Left lung (tissue), 4 donors: ENCODE measurements at regions not wholly inside any gene's neighbourhood (a gene's known extent, or its start where the extent isn't known, plus 50 kb on each side); places are given as distances from the start of the nearest gene placed in this dataset.

Source experiments
- ATAC-seq: fragments of 200-7000 bp; cut with Tn5 transposase; one replicate; pipeline ENCODE4 v1.9.1; 2020; ENCODE audit warnings: moderate library complexity
- DNase-seq, 4 donors: peaks; one replicate each; pipeline ENCODE4 v3.0.0-alpha.2; 2013 to 2020
- H3K27ac ChIP-seq, 2 donors: fragments of 200-600 bp; sonication (generic) in 1 of 2; one replicate each; pipeline versions ENCODE4 v1.5.0 to v1.8.0; 2020 to 2021
- H3K27me3 ChIP-seq, 2 donors: fragments of 200-600 bp; sonication (generic) in 1 of 2; one replicate each; pipeline versions ENCODE4 v1.5.0 to v1.8.0; 2020 to 2021
- H3K36me3 ChIP-seq, 2 donors: fragments of 200-600 bp; sonication (generic) in 1 of 2; one replicate each; pipeline versions ENCODE4 v1.5.0 to v1.8.0; 2020 to 2021
- H3K4me1 ChIP-seq, 2 donors: fragments of 200-600 bp; one replicate each; pipeline ENCODE4 v1.8.0; 2021
- H3K4me3 ChIP-seq, 2 donors: fragments of 200-600 bp; sonication (generic) in 1 of 2; one replicate each; pipeline versions ENCODE4 v1.5.0 to v1.8.0; 2020 to 2021; ENCODE audit warnings: mild to moderate bottlenecking in 1 of 2
- H3K9me3 ChIP-seq, 2 donors: fragments of 200-600 bp; sonication (generic) in 1 of 2; one replicate each; pipeline versions ENCODE4 v1.5.0 to v1.8.0; 2020 to 2021
- CTCF ChIP-seq, 2 donors: fragments of 200-600 bp; sonication (generic) in 1 of 2; IDR thresholded peaks; one replicate each; pipeline versions ENCODE4 v1.5.0 to v1.8.0; 2021; ENCODE audit warnings: antibody characterized with exemption in 2 of 2
- intact Hi-C, 2 donors: fragments of 100-400 bp; cut with DNase I; formaldehyde crosslinking; loops; one replicate each; pipeline versions ENCODE4 v1.11.2 to v1.14.2; 2022
- donor health status: DM: no; HTN: yes; CAD: no.
- donor health status: DM: no; HTN: no; CAD: no.

DNA sequence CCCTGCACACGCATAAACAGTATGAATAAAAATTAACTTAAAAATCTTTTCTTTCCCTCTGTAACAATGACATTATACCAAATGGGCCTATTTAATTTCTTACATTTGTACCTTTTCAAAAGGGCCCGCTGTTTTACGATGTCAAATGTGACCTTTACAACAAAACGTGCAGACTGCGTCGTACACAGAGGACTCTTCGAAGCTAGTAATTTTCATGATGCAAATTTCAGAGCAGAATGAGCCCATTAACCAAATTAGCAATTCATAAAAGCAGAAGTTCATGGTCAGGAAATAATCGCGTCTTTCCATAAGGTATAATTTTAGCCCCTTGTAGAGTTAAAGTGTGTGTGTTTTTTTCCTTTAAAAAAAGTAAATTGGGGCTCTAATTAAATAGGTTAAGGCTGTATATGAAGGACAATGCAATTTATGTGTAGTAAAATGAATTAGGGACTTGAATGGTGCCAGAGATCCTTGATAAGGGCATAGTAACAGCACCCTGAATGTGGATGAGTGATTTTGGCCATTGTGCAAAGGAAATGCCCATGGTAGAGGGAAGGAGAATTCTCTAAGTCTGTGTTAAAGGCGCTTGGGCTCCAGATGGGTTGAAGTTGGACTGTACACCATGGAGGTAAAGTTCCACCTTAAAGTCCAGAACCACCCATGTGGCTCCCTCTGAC lies 546.4 kb upstream of the EEF2KMT start:
- intact Hi-C loops, result no loop called here

DNA sequence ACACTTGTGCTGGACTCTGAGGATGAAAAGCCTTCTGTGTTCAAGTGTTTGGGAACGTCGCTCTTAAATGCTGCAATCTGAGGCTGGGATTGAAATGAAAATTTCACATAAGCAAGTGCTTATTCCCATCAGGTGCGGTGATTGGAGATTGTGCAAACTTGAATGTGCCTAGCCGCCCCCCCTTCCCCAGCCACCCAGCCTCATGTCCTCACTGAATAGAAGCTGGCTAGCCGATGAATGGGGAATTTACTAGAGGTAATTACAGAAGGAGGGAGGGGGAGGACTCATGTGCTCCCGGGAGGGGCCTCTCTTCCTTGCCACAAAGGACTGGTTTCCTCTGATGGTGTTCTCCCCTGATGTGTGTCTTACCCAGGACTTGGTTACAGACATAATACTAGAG lies 544.8 kb upstream of the EEF2KMT start:
- Histone ChIP-seq H3K4me3 (no peak overlapping the region), H3K36me3 (no peaks in the 10 kb centered on the region), H3K9me3 (no peaks in the 10 kb centered on the region), H3K27me3 (no peaks in the 10 kb centered on the region), H3K27ac (no peak overlapping the region), H3K4me1 (no peaks in the 10 kb centered on the region)
- DNase-seq (peak in 1 of 4 donors; percentile 41), ATAC-seq (peak; percentile 52)
- intact Hi-C loops, result no loop called here
- TF ChIP-seq CTCF (IDR thresholded peaks at IDR 0.05), result no peak

More for the DNA sequence above, 546.4 kb upstream of the EEF2KMT start:
- no peak for TF ChIP-seq CTCF (IDR thresholded peaks at IDR 0.05)
- H3K27ac ChIP-seq, result no peak overlapping the region
- no peaks in the 10 kb centered on the region for H3K9me3 ChIP-seq
- H3K4me3 ChIP-seq, result no peak overlapping the region
- no peak for DNase-seq
- H3K36me3 ChIP-seq, result no peaks in the 10 kb centered on the region
- no peaks in the 10 kb centered on the region for H3K27me3 ChIP-seq
- no peak for ATAC-seq
- H3K4me1 ChIP-seq, result no peaks in the 10 kb centered on the region

DNA sequence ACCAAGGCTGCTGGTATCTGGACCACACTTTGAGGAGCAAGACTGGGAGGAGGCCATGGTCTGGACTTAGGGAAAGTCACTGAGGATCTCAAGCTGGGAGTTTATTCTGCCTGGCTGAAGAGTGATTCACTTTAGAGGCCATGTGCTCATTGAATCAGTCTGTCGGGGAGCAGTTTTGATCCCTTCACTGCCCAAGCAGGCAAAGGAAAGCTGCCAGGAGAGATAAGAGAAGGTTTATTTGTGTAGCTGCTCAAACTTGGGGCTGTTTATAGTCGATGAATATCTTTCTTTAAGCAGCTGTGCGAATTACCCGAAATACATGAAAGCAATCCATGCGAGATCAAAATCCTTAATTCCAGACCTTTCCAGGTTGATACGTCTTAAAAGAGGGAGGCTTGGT lies 544.4 kb upstream of the EEF2KMT start:
- peak in 1 of 4 donors; percentile 3 for DNase-seq
- TF ChIP-seq CTCF (IDR thresholded peaks at IDR 0.05), result no peak
- no peaks in the 10 kb centered on the region for H3K27me3 ChIP-seq
- no peak overlapping the region for H3K4me3 ChIP-seq
- H3K9me3 ChIP-seq, result no peaks in the 10 kb centered on the region
- H3K27ac ChIP-seq, result no peak overlapping the region
- intact Hi-C loops, result no loop called here
- peak; percentile 14 for ATAC-seq
- no peaks in the 10 kb centered on the region for H3K36me3 ChIP-seq
- H3K4me1 ChIP-seq, result no peaks in the 10 kb centered on the region

DNA sequence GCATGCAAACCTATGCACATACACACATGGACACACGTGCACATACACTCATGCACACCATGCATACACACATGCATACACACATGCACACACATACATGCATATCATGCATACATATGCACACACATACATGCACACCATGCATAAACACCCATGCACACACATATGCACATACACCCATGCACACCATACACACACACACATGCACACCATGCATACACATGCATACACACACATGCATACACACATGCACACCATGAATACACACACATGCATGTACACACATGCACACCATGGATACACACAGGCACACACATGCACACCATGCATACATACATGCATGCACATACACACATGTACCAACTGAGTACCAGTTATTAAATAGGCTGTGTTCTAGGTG lies 543.3 kb upstream of the EEF2KMT start:
- no peaks in the 10 kb centered on the region for H3K9me3 ChIP-seq
- H3K27ac ChIP-seq, result no peak overlapping the region
- no peaks in the 10 kb centered on the region for H3K36me3 ChIP-seq
- no peak for TF ChIP-seq CTCF (IDR thresholded peaks at IDR 0.05)
- no peak for ATAC-seq
- no peak for DNase-seq
- H3K4me1 ChIP-seq, result no peaks in the 10 kb centered on the region
- intact Hi-C loops, result no loop called here
- no peaks in the 10 kb centered on the region for H3K27me3 ChIP-seq
- H3K4me3 ChIP-seq, result no peak overlapping the region

DNA sequence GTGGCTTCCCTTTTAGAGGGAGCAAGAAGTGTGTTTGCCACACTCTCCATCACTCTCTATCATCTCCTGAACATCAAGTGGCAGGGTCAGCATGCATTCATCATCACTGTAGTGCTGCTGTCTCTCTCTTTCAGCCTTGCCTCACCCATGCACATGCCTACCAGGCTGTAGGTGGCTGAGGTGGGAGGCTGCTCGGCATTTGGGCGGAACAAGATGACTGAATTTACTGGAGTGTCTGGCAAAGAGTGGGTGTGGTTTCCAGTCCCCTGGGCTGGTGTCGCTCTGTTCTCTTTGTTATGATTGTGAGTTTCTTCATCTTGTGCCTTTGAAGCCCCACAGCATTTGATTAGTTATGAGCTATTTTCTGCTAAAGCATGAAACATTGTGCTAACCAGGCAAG lies 541.9 kb upstream of the EEF2KMT start:
- ATAC-seq (no peak), DNase-seq (no peak)
- H3K4me1 ChIP-seq, result no peaks in the 10 kb centered on the region
- intact Hi-C loops, result no loop called here
- no peaks in the 10 kb centered on the region for H3K9me3 ChIP-seq
- H3K27me3 ChIP-seq, result no peaks in the 10 kb centered on the region
- no peaks in the 10 kb centered on the region for H3K36me3 ChIP-seq
- H3K4me3 ChIP-seq, result no peak overlapping the region
- H3K27ac ChIP-seq, result no peak overlapping the region
- TF ChIP-seq CTCF (IDR thresholded peaks at IDR 0.05), result no peak
